ENCODE measurements at regions not wholly inside any gene's neighbourhood (a gene's known extent, or its start where the extent isn't known, plus 50 kb on each side); places are given as distances from the start of the nearest gene placed in this dataset.

DNA sequence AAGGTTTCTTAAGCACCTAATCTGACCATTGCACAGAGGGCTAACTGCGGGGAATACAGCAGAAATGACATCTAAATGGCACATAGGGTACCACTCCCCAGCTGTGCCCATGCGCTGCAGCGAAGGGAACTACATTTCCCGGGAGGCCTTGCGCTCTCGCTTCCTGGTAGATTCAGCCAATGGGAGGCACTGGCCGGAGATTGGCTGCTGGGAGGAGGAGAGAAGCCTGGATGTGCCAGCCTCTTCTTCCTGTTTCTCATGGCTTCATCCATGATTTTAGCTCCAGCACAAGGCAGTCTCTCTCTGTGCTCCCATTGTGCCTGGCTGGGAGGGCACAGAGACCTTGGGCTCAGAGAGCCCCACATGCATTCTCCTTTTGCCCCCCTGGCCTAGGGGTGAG is 101.7 kb upstream of the FOXA2 start:
- peak; percentile 84 for DNase-seq
- Histone ChIP-seq H3K79me2 (ENCODE audit: insufficient read depth, low read length) (no peaks in the 10 kb centered on the region), H3T11ph (ENCODE audit: low read length) (no peak overlapping the region), H2BK20ac (ENCODE audit: low read depth, low read length, poor library complexity, severe bottlenecking) (no peak overlapping the region), H4K91ac (ENCODE audit: insufficient read length, low read depth, low read length) (no peak overlapping the region), H2AFZ (ENCODE audit: low read length) (peak overlapping the region; percentile 53), H3K4me1 (ENCODE audit: insufficient read depth, low read length) (no peaks in the 10 kb centered on the region), H4K20me1 (ENCODE audit: control insufficient read depth, insufficient read depth, insufficient read length) (no peaks in the 10 kb centered on the region), H3K4me2 (ENCODE audit: insufficient read depth, insufficient read length, low read length) (no peak overlapping the region), H3K9ac (ENCODE audit: extremely low read depth, insufficient read length, low read length) (no peak overlapping the region), H3K14ac (ENCODE audit: insufficient read depth, low read length) (no peak overlapping the region), H4K5ac (ENCODE audit: insufficient read length, low read depth, low read length) (no peak overlapping the region), H3K79me1 (ENCODE audit: insufficient read depth, low read depth, low read length, poor library complexity, severe bottlenecking) (no peaks in the 10 kb centered on the region), H3K27ac (ENCODE audit: insufficient read length, low read depth, low read length) (no peak overlapping the region), H4K8ac (replicated peaks; ENCODE audit: insufficient read length, low read depth, low read length) (no peak overlapping the region), H2AK5ac (ENCODE audit: insufficient read length, low read length) (no peak overlapping the region), H3K27me3 (ENCODE audit: insufficient read depth, low read length) (no peaks in the 10 kb centered on the region; the same call in 1 of the 2 replicates), H2BK5ac (ENCODE audit: insufficient read length, low read length) (no peak overlapping the region), H3K18ac (ENCODE audit: insufficient read length, low read depth, low read length) (no peak overlapping the region), H2BK15ac (ENCODE audit: low read depth, low read length) (no peak overlapping the region), H3K23me2 (ENCODE audit: insufficient read length, low read depth, low read length, poor library complexity, severe bottlenecking) (no peaks in the 10 kb centered on the region), H3K56ac (ENCODE audit: insufficient read length, low read depth, low read length) (no peak overlapping the region), H3K4ac (ENCODE audit: low read depth, low read length) (no peak overlapping the region), H2BK120ac (ENCODE audit: low read depth, low read length, poor library complexity, severe bottlenecking) (no peak overlapping the region), H3K23ac (ENCODE audit: insufficient read length, low read depth, low read length) (no peak overlapping the region), H3K9me3 (ENCODE audit: control insufficient read depth, low read depth, low read length) (peaks cover 5% of the 10 kb centered on the region), H2BK12ac (ENCODE audit: insufficient read length, low read depth, low read length) (no peak overlapping the region)
- no peak overlapping the region for H3K27ac Mint-ChIP-seq
- no peak overlapping the region for H3K4me3 Mint-ChIP-seq
- H3K4me1 Mint-ChIP-seq: peaks cover 7 to 15% of the 10 kb centered on the region in 2 experiments
- TF ChIP-seq, protein P1, sequence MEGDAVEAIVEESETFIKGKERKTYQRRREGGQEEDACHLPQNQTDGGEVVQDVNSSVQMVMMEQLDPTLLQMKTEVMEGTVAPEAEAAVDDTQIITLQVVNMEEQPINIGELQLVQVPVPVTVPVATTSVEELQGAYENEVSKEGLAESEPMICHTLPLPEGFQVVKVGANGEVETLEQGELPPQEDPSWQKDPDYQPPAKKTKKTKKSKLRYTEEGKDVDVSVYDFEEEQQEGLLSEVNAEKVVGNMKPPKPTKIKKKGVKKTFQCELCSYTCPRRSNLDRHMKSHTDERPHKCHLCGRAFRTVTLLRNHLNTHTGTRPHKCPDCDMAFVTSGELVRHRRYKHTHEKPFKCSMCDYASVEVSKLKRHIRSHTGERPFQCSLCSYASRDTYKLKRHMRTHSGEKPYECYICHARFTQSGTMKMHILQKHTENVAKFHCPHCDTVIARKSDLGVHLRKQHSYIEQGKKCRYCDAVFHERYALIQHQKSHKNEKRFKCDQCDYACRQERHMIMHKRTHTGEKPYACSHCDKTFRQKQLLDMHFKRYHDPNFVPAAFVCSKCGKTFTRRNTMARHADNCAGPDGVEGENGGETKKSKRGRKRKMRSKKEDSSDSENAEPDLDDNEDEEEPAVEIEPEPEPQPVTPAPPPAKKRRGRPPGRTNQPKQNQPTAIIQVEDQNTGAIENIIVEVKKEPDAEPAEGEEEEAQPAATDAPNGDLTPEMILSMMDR (conservative IDR thresholded peaks at IDR 0.05): no peak
- H3K36me3 Mint-ChIP-seq (ENCODE audit: insufficient read depth in 1 of 3, low read depth in 3 of 3): peaks cover 0 to 6% (median 4%) of the 10 kb centered on the region in 3 experiments; a peak in 4 of 7 replicates
- H3K9me3 Mint-ChIP-seq: peaks cover 5 to 6% of the 10 kb centered on the region in 2 experiments; a peak in 3 of 5 replicates
- peaks cover 80% of the 10 kb centered on the region for H3K27me3 Mint-ChIP-seq (ENCODE audit: low read depth)
- no CpG with 5 or more reads among the region's 7 CpGs for WGBS (ENCODE audit: extremely low coverage, insufficient read length, low lambda C conversion rate)
